ENCODE measurements at regions not wholly inside any gene's neighbourhood (a gene's known extent, or its start where the extent isn't known, plus 50 kb on each side); places are given as distances from the start of the nearest gene placed in this dataset.
"Not testable (repeated sequence)": the region's sequence is repeated elsewhere in the genome, so short reads cannot be mapped to it uniquely, and the experiment has no call there.

- not testable (repeated sequence) for TF ChIP-seq CTCF, EZH2phosphoT487 (IDR thresholded peaks at IDR 0.05)
Observed at GRCh38 chr2:91567546-91568335, 2876.3 kb downstream of the RPIA start.

Measured in neural progenitor cell (in vitro differentiated cells).